ENCODE measurements at regions not wholly inside any gene's neighbourhood (a gene's known extent, or its start where the extent isn't known, plus 50 kb on each side); places are given as distances from the start of the nearest gene placed in this dataset.

GRCh38 chr13:37361608-37362007 lies 237.0 kb downstream of the POSTN start:
- DNase-seq (ENCODE audit: low spot score) = no peak

GRCh38 chr13:37360556-37360955 lies 238.0 kb downstream of the POSTN start:
- no peak for DNase-seq (ENCODE audit: low spot score)

- no peak for DNase-seq (ENCODE audit: low spot score)
Observed at GRCh38 chr13:37357548-37357947, 241.0 kb downstream of the POSTN start.

- no peak for DNase-seq (ENCODE audit: low spot score)
Observed at GRCh38 chr13:37353911-37354310, 244.7 kb downstream of the POSTN start.

- no peak for DNase-seq (ENCODE audit: low spot score)
Observed at GRCh38 chr13:37351211-37351610, 245.7 kb upstream of the CSNK1A1L start.

- DNase-seq (ENCODE audit: low spot score) = no peak
Observed at GRCh38 chr13:37349916-37350315, 244.5 kb upstream of the CSNK1A1L start.

GRCh38 chr13:37348916-37349643 lies 243.6 kb upstream of the CSNK1A1L start:
- no peak for DNase-seq (ENCODE audit: low spot score)

GRCh38 chr13:37345869-37346268 lies 240.4 kb upstream of the CSNK1A1L start:
- no peak for DNase-seq (ENCODE audit: low spot score)

GRCh38 chr13:37345391-37345790 lies 239.9 kb upstream of the CSNK1A1L start:
- DNase-seq (ENCODE audit: low spot score) = no peak

GRCh38 chr13:37344056-37344455 lies 238.6 kb upstream of the CSNK1A1L start:
- no peak for DNase-seq (ENCODE audit: low spot score)

GRCh38 chr13:37342205-37342604 lies 236.7 kb upstream of the CSNK1A1L start:
- DNase-seq (ENCODE audit: low spot score) = no peak

- DNase-seq (ENCODE audit: low spot score) = no peak
Observed at GRCh38 chr13:37340901-37341670, 235.6 kb upstream of the CSNK1A1L start.

GRCh38 chr13:37339386-37339735 lies 233.9 kb upstream of the CSNK1A1L start:
- DNase-seq (ENCODE audit: low spot score) = no peak

- DNase-seq (ENCODE audit: low spot score) = no peak
Observed at GRCh38 chr13:37338726-37339385, 233.4 kb upstream of the CSNK1A1L start.

GRCh38 chr13:37326334-37326733 lies 220.9 kb upstream of the CSNK1A1L start:
- no peak for DNase-seq (ENCODE audit: low spot score)

GRCh38 chr13:37319031-37319443 lies 213.6 kb upstream of the CSNK1A1L start:
- no peak for DNase-seq (ENCODE audit: low spot score)

- DNase-seq (ENCODE audit: low spot score) = no peak
Observed at GRCh38 chr13:37316935-37317334, 211.5 kb upstream of the CSNK1A1L start.

- no peak for DNase-seq (ENCODE audit: low spot score)
Observed at GRCh38 chr13:37313372-37313771, 207.9 kb upstream of the CSNK1A1L start.

GRCh38 chr13:37306778-37307544 lies 201.5 kb upstream of the CSNK1A1L start:
- DNase-seq (ENCODE audit: low spot score) = no peak

- DNase-seq (ENCODE audit: low spot score) = no peak
Observed at GRCh38 chr13:37303606-37304005, 198.1 kb upstream of the CSNK1A1L start.

GRCh38 chr13:37302686-37303085 lies 197.2 kb upstream of the CSNK1A1L start:
- DNase-seq (ENCODE audit: low spot score) = no peak

GRCh38 chr13:37295573-37295972 lies 190.1 kb upstream of the CSNK1A1L start:
- DNase-seq (ENCODE audit: low spot score) = no peak

Measured in D341Med (cell line).